Neural cell (in vitro differentiated cells): ENCODE measurements at regions not wholly inside any gene's neighbourhood (a gene's known extent, or its start where the extent isn't known, plus 50 kb on each side); places are given as distances from the start of the nearest gene placed in this dataset.

Experiments
- H2AFZ ChIP-seq: fragments of 200-600, 300-800 bp; sonication (generic), shearing (Covaris generic); 2 replicates; pipeline ENCODE4 v1.6.0; 2014; ENCODE audit warnings: low read depth, mild to moderate bottlenecking, antibody characterized with exemption, low read length, moderate library complexity
- H3F3A ChIP-seq: fragments of 200-600 bp; shearing (Covaris generic); 2 replicates; pipeline ENCODE4 v1.6.1; 2016; ENCODE audit warnings: mild to moderate bottlenecking, moderate library complexity, mixed read lengths, antibody characterized with exemption, low read length; ENCODE audit not compliant: insufficient read depth, poor library complexity, severe bottlenecking
- H3K27ac ChIP-seq: fragments of 200-600, 300-800 bp; sonication (generic), shearing (Covaris generic); 2 replicates; pipeline ENCODE4 v1.5.1; 2014; ENCODE audit warnings: mild to moderate bottlenecking, low read length, moderate library complexity
- H3K27me3 ChIP-seq: fragments of 300-800, 200-600 bp; sonication (generic), shearing (Covaris generic); 2 replicates; pipeline ENCODE4 v1.6.0; 2014; ENCODE audit warnings: mild to moderate bottlenecking, low read depth, low read length, moderate library complexity; ENCODE audit not compliant: insufficient read depth
- H3K36me3 ChIP-seq: fragments of 300-800, 200-600 bp; sonication (generic), shearing (Covaris generic); 2 replicates; pipeline ENCODE4 v1.5.1; 2014; ENCODE audit warnings: mild to moderate bottlenecking, antibody characterized with exemption, low read length, moderate library complexity; ENCODE audit not compliant: insufficient read depth
- H3K4me2 ChIP-seq: fragments of 300-800, 200-600 bp; sonication (generic), shearing (Covaris generic); 2 replicates; pipeline ENCODE4 v1.6.0; 2014; ENCODE audit warnings: mild to moderate bottlenecking, low read length
- H3K4me3 ChIP-seq: fragments of 300-800, 200-600 bp; sonication (generic), shearing (Covaris generic); 2 replicates; pipeline ENCODE4 v1.5.1; 2014; ENCODE audit warnings: mild to moderate bottlenecking, low read length, moderate library complexity
- H3K79me2 ChIP-seq: fragments of 200-600 bp; shearing (Covaris generic); replicated peaks from 2 replicates; pipeline ENCODE4 v1.6.0; 2014; ENCODE audit warnings: mild to moderate bottlenecking, low read length, moderate library complexity; ENCODE audit not compliant: insufficient read depth
- H3K9ac ChIP-seq: fragments of 300-800, 200-600 bp; sonication (generic), shearing (Covaris generic); 2 replicates; pipeline ENCODE4 v1.6.1; 2016; ENCODE audit warnings: mild to moderate bottlenecking, low read length, mixed read lengths
- H3K9me2 ChIP-seq: fragments of 200-600 bp; shearing (Covaris generic); 2 replicates; pipeline ENCODE4 v1.6.1; 2016; ENCODE audit warnings: mild to moderate bottlenecking, low read length, mixed read lengths; ENCODE audit not compliant: insufficient read depth
- H3K9me3 ChIP-seq: fragments of 200-600, 300-800 bp; sonication (generic), shearing (Covaris generic); 2 replicates; pipeline ENCODE4 v1.6.1; 2016; ENCODE audit warnings: mild to moderate bottlenecking, mixed run types, low read length, moderate library complexity, mixed read lengths
- H4K20me1 ChIP-seq: fragments of 200-600 bp; shearing (Covaris generic); 2 replicates; pipeline ENCODE4 v1.6.1; 2016; ENCODE audit warnings: mild to moderate bottlenecking, mixed run types; ENCODE audit not compliant: insufficient read depth
- EP300 ChIP-seq: fragments of 450-650 bp; conservative IDR thresholded peaks from 2 replicates; pipeline ENCODE4 v1.6.1; 2014; ENCODE audit warnings: antibody characterized with exemption, mild to moderate bottlenecking, moderate library complexity; ENCODE audit not compliant: poor library complexity, severe bottlenecking
- EZH2 ChIP-seq: fragments of 200-600, 300-800 bp; shearing (Covaris generic), sonication (generic); IDR thresholded peaks from 2 replicates; pipeline ENCODE4 v1.6.1; 2014; ENCODE audit warnings: antibody characterized with exemption, low read length, borderline replicate concordance, mild to moderate bottlenecking; ENCODE audit not compliant: insufficient read depth, poor library complexity, severe bottlenecking
- MXI1 ChIP-seq: fragments of 450-650 bp; conservative IDR thresholded peaks from 2 replicates; pipeline ENCODE4 v1.6.1; 2014; ENCODE audit warnings: antibody characterized with exemption, mild to moderate bottlenecking; ENCODE audit not compliant: poor library complexity, severe bottlenecking
- POLR2AphosphoS5 ChIP-seq: IDR thresholded peaks from 2 replicates; pipeline ENCODE4 v1.6.1; 2012
- RAD21 ChIP-seq: fragments of 450-650 bp; conservative IDR thresholded peaks from 2 replicates; pipeline ENCODE4 v1.6.1; 2014; ENCODE audit warnings: antibody characterized with exemption, mild to moderate bottlenecking, moderate library complexity
- SMC3 ChIP-seq: fragments of 450-650 bp; conservative IDR thresholded peaks from 2 replicates; pipeline ENCODE4 v1.6.1; 2014; ENCODE audit warnings: antibody characterized with exemption, mild to moderate bottlenecking, moderate library complexity; ENCODE audit not compliant: poor library complexity
- TAF1 ChIP-seq: IDR thresholded peaks from 2 replicates; pipeline ENCODE4 v1.6.1; 2012; ENCODE audit warnings: low read depth
- TF ChIP-seq, protein P1 (sequence below): fragments of 450-650 bp; IDR thresholded peaks from 2 replicates; pipeline ENCODE4 v1.5.1; 2014; ENCODE audit warnings: antibody characterized with exemption, mild to moderate bottlenecking, moderate library complexity; ENCODE audit not compliant: poor library complexity, severe bottlenecking
- TF ChIP-seq, protein P2 (sequence below): IDR thresholded peaks from 2 replicates; pipeline ENCODE4 v1.6.1; 2012; ENCODE audit warnings: borderline replicate concordance

DNA sequence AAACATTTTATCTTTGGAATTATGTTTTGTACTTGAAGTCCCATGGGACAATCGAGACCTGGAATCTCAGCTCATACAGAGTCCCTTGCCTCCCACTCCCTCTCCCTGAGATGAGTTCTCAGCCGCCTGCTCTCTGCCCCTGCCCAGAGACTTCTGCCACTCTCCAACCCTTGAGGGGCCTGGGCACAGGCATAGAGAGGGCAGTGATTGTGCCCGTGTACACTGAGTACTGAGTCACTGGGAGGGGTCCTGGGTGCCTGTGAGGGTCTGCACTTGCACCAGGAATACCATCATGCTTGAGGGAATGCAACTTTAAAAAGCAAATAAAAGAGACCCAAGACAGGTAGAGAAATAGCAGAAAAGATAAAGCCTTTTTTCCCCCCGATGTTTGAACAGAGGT, 453.8 kb upstream of the HS3ST5 start:
- H3K9me2 ChIP-seq: no peaks in the 10 kb centered on the region
- H3K4me2 ChIP-seq: no peak overlapping the region
- no peaks in the 10 kb centered on the region for H3K36me3 ChIP-seq
- H2AFZ ChIP-seq: no peak overlapping the region
- TF ChIP-seq, protein P1, sequence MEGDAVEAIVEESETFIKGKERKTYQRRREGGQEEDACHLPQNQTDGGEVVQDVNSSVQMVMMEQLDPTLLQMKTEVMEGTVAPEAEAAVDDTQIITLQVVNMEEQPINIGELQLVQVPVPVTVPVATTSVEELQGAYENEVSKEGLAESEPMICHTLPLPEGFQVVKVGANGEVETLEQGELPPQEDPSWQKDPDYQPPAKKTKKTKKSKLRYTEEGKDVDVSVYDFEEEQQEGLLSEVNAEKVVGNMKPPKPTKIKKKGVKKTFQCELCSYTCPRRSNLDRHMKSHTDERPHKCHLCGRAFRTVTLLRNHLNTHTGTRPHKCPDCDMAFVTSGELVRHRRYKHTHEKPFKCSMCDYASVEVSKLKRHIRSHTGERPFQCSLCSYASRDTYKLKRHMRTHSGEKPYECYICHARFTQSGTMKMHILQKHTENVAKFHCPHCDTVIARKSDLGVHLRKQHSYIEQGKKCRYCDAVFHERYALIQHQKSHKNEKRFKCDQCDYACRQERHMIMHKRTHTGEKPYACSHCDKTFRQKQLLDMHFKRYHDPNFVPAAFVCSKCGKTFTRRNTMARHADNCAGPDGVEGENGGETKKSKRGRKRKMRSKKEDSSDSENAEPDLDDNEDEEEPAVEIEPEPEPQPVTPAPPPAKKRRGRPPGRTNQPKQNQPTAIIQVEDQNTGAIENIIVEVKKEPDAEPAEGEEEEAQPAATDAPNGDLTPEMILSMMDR: no peak
- TF ChIP-seq EZH2: no peak
- no peaks in the 10 kb centered on the region for H3K9me3 ChIP-seq
- no peaks in the 10 kb centered on the region for H3K79me2 ChIP-seq
- H3K9ac ChIP-seq: no peak overlapping the region
- no peaks in the 10 kb centered on the region for H3F3A ChIP-seq
- H4K20me1 ChIP-seq: no peaks in the 10 kb centered on the region
- H3K4me3 ChIP-seq: no peak overlapping the region
- H3K27me3 ChIP-seq: no peaks in the 10 kb centered on the region
- H3K27ac ChIP-seq: no peak overlapping the region

DNA sequence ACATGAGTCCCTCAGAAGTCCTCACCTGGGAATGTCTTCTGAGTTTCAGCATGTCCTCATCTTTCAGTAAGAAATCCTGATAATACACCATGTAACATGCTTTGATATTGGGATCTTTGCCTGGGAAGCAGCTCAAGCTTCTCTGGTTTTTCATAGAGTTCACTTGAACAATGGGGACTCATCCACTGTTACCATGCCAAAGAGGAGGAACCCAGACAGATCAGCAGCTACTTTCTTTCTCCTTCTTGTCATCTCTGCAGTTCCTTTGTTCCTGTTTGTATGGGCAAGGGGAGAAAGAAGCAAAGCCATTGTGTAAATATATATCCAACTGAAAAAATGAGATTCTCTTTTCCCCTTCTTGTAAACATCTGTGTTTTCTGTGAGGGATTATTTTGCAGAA, 450.6 kb upstream of the HS3ST5 start:
- H3K27ac ChIP-seq: no peak overlapping the region
- TF ChIP-seq TAF1 (no peak), RAD21 (no peak), EP300 (no peak), POLR2AphosphoS5 (no peak)
- H4K20me1 ChIP-seq: no peaks in the 10 kb centered on the region
- H3K27me3 ChIP-seq: no peaks in the 10 kb centered on the region
- H2AFZ ChIP-seq: no peak overlapping the region
- no peaks in the 10 kb centered on the region for H3K79me2 ChIP-seq
- no peak overlapping the region for H3K4me3 ChIP-seq
- no peaks in the 10 kb centered on the region for H3K9me2 ChIP-seq
- no peak overlapping the region for H3K9ac ChIP-seq
- H3F3A ChIP-seq: no peaks in the 10 kb centered on the region
- H3K9me3 ChIP-seq: no peaks in the 10 kb centered on the region
- no peaks in the 10 kb centered on the region for H3K36me3 ChIP-seq
- H3K4me2 ChIP-seq: no peak overlapping the region

DNA sequence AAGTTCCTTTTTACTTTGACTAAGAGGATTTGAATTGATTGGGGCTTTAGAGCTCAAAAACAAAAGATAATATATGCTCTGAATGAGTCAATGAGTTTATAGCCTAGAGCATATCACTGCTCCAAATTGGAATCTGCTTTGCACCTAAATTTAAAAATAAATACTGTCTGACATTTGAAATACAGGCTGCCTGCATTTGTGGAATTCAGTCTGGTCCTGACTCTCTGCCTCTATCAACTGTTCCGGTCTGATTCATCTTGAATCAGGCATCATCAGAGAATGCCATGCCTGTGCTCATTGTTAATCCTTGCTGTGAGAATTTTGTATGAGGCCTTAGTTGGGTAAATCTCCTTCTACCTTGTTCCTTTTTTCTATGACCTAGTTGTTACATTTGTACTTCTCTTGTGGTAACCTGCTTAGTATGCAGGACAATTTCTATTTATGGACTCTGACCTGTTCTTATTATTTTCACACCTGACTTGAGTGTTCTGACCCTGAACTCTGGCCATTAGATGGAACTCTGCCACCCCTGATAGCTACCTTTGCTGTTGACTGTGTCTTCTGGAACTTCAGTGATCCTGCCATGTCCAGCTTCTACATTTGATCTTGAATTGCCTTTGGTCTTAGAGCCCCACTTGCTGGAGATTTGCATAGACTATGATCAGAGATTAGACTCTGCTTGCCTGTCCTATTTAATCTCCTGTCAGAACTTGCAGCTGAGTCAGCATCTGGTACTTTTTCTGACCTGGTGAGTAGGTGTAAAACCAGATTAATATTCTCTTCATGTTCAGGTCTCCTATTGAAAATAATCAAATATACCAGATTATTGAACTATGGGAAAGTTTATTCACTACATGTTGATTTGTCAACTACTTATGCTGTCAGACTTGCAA, 442.7 kb upstream of the HS3ST5 start:
- Histone ChIP-seq H4K20me1 (no peaks in the 10 kb centered on the region), H3F3A (no peaks in the 10 kb centered on the region), H3K9ac (no peak overlapping the region), H3K27ac (no peak overlapping the region), H2AFZ (no peak overlapping the region), H3K9me3 (no peaks in the 10 kb centered on the region), H3K27me3 (no peaks in the 10 kb centered on the region), H3K4me2 (no peak overlapping the region), H3K36me3 (no peaks in the 10 kb centered on the region), H3K4me3 (no peak overlapping the region), H3K79me2 (no peaks in the 10 kb centered on the region), H3K9me2 (no peaks in the 10 kb centered on the region)
- TF ChIP-seq EP300: no peak
- TF ChIP-seq, protein P2, sequence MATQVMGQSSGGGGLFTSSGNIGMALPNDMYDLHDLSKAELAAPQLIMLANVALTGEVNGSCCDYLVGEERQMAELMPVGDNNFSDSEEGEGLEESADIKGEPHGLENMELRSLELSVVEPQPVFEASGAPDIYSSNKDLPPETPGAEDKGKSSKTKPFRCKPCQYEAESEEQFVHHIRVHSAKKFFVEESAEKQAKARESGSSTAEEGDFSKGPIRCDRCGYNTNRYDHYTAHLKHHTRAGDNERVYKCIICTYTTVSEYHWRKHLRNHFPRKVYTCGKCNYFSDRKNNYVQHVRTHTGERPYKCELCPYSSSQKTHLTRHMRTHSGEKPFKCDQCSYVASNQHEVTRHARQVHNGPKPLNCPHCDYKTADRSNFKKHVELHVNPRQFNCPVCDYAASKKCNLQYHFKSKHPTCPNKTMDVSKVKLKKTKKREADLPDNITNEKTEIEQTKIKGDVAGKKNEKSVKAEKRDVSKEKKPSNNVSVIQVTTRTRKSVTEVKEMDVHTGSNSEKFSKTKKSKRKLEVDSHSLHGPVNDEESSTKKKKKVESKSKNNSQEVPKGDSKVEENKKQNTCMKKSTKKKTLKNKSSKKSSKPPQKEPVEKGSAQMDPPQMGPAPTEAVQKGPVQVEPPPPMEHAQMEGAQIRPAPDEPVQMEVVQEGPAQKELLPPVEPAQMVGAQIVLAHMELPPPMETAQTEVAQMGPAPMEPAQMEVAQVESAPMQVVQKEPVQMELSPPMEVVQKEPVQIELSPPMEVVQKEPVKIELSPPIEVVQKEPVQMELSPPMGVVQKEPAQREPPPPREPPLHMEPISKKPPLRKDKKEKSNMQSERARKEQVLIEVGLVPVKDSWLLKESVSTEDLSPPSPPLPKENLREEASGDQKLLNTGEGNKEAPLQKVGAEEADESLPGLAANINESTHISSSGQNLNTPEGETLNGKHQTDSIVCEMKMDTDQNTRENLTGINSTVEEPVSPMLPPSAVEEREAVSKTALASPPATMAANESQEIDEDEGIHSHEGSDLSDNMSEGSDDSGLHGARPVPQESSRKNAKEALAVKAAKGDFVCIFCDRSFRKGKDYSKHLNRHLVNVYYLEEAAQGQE: no peak
- TF ChIP-seq RAD21: no peak
- TF ChIP-seq POLR2AphosphoS5: no peak
- TF ChIP-seq MXI1: no peak
- TF ChIP-seq TAF1: no peak
- TF ChIP-seq, protein P1: no peak
- no peak for TF ChIP-seq SMC3
- TF ChIP-seq EZH2: no peak
